GM23338 (cell line): ENCODE measurements at regions not wholly inside any gene's neighbourhood (a gene's known extent, or its start where the extent isn't known, plus 50 kb on each side); places are given as distances from the start of the nearest gene placed in this dataset.

Experiments used
- ATAC-seq: fragments of 200-7000 bp; cut with Tn5 transposase; 3 replicates; pipeline ENCODE4 v1.9.1; 2020
- DNase-seq: peaks from one replicate; pipeline ENCODE4 v3.0.0-alpha.2; 2015; ENCODE audit warnings: low spot score
- H2AFZ ChIP-seq: fragments of 200-600 bp; sonication (generic); 2 replicates; pipeline ENCODE4 v1.8.0; 2016; ENCODE audit warnings: antibody characterized with exemption, mild to moderate bottlenecking, moderate library complexity
- H3F3A ChIP-seq: fragments of 200-600 bp; sonication (generic); replicated peaks from 2 replicates; pipeline ENCODE4 v1.8.0; 2017; ENCODE audit warnings: antibody characterized with exemption, mixed run types, low read depth
- H3K27ac ChIP-seq: fragments of 200-600 bp; sonication (generic); 2 replicates; pipeline ENCODE4 v1.6.1; 2016; ENCODE audit warnings: low read depth
- H3K27me3 ChIP-seq: fragments of 200-600 bp; sonication (generic); 2 replicates; pipeline ENCODE4 v1.8.0; 2016; ENCODE audit warnings: mild to moderate bottlenecking, mixed run types, moderate library complexity; ENCODE audit not compliant: insufficient read depth
- H3K36me3 ChIP-seq: fragments of 200-600 bp; sonication (generic); 2 replicates; pipeline ENCODE4 v1.8.0; 2016; ENCODE audit warnings: mild to moderate bottlenecking; ENCODE audit not compliant: insufficient read depth
- H3K4me1 ChIP-seq: fragments of 200-600 bp; sonication (generic); 2 replicates; pipeline ENCODE4 v1.8.0; 2016; ENCODE audit warnings: mild to moderate bottlenecking, moderate library complexity; ENCODE audit not compliant: insufficient read depth
- H3K4me2 ChIP-seq: fragments of 200-600 bp; sonication (generic); 2 replicates; pipeline ENCODE4 v1.7.1; 2017; ENCODE audit warnings: mixed run types
- H3K4me3 ChIP-seq: fragments of 200-600 bp; sonication (generic); 2 replicates; pipeline ENCODE4 v1.6.1; 2016; ENCODE audit warnings: mixed run types
- H3K79me2 ChIP-seq: fragments of 200-600 bp; sonication (generic); replicated peaks from 2 replicates; pipeline ENCODE4 v1.8.0; 2017; ENCODE audit warnings: mild to moderate bottlenecking; ENCODE audit not compliant: insufficient read depth
- H3K9me2 ChIP-seq: fragments of 200-600 bp; sonication (generic); 2 replicates; pipeline ENCODE4 v1.8.0; 2017; ENCODE audit not compliant: insufficient read depth
- H4K20me1 ChIP-seq: fragments of 200-600 bp; sonication (generic); replicated peaks from 2 replicates; pipeline ENCODE4 v1.8.0; 2017; ENCODE audit warnings: mild to moderate bottlenecking; ENCODE audit not compliant: insufficient read depth
- H3K27ac Mint-ChIP-seq: 2 replicates; pipeline ENCODE4 v1.8.0; 2020; ENCODE audit warnings: inconsistent platforms, mild to moderate bottlenecking, moderate library complexity, mixed read lengths
- H3K27me3 Mint-ChIP-seq: 3 replicates; pipeline ENCODE4 v1.8.0; 2022; ENCODE audit warnings: low read depth, mild to moderate bottlenecking, moderate library complexity, mixed read lengths, inconsistent platforms; ENCODE audit not compliant: insufficient read depth, poor library complexity
- H3K36me3 Mint-ChIP-seq: 3 replicates; pipeline ENCODE4 v1.8.0; 2021; ENCODE audit warnings: low read depth, mild to moderate bottlenecking, inconsistent platforms, moderate library complexity, mixed read lengths
- H3K4me1 Mint-ChIP-seq: 3 replicates; pipeline ENCODE4 v1.8.0; 2020; ENCODE audit warnings: mild to moderate bottlenecking, inconsistent platforms, mixed read lengths
- H3K4me3 Mint-ChIP-seq: 3 replicates; pipeline ENCODE4 v1.8.0; 2021; ENCODE audit warnings: moderate library complexity, mild to moderate bottlenecking, inconsistent platforms, mixed read lengths
- H3K9me3 Mint-ChIP-seq: 3 replicates; pipeline ENCODE4 v1.8.0; 2020; ENCODE audit warnings: moderate library complexity, mild to moderate bottlenecking, inconsistent platforms, mixed read lengths
- CREB1 ChIP-seq: fragments of 250-450 bp; sonication (Bioruptor Pico); IDR thresholded peaks from 2 replicates; pipeline ENCODE4 v1.5.0; 2020; ENCODE audit warnings: low read depth, mild to moderate bottlenecking, moderate library complexity
- EZH2 ChIP-seq: fragments of 200-600 bp; sonication (generic); IDR thresholded peaks from one replicate; pipeline ENCODE4 v1.8.0; 2017; ENCODE audit warnings: antibody characterized with exemption, mild to moderate bottlenecking, low read depth; ENCODE audit not compliant: unreplicated experiment
- EZH2phosphoT487 ChIP-seq: fragments of 200-600 bp; sonication (generic); IDR thresholded peaks from one replicate; pipeline ENCODE4 v1.8.1; 2018; ENCODE audit warnings: antibody characterized with exemption; ENCODE audit not compliant: unreplicated experiment
- JUNB ChIP-seq: IDR thresholded peaks from one replicate; pipeline ENCODE4 v1.6.1; 2016; ENCODE audit warnings: antibody characterized with exemption; ENCODE audit not compliant: unreplicated experiment
- NANOG ChIP-seq: IDR thresholded peaks from 2 replicates; pipeline ENCODE4 v1.6.1; 2016; ENCODE audit warnings: antibody characterized with exemption, borderline replicate concordance
- POLR2AphosphoS5 ChIP-seq: IDR thresholded peaks from 2 replicates; pipeline ENCODE4 v1.6.1; 2016; ENCODE audit warnings: antibody characterized with exemption, low read depth
- STAT1 ChIP-seq: IDR thresholded peaks from one replicate; pipeline ENCODE4 v1.6.1; 2016; ENCODE audit warnings: antibody characterized with exemption; ENCODE audit not compliant: unreplicated experiment
- ZNF114 ChIP-seq: fragments of 250-450 bp; sonication (Bioruptor Pico); IDR thresholded peaks from 2 replicates; pipeline ENCODE4 v1.5.0; 2020; ENCODE audit warnings: mild to moderate bottlenecking, moderate library complexity
- ZNF331 ChIP-seq: fragments of 250-450 bp; sonication (Bioruptor Pico); IDR thresholded peaks from 2 replicates; pipeline ENCODE4 v1.5.0; 2020; ENCODE audit warnings: low read depth, mild to moderate bottlenecking, moderate library complexity
- TF ChIP-seq, protein P1 (sequence below): fragments of 250-450 bp; sonication (Bioruptor Pico); IDR thresholded peaks from 2 replicates; pipeline ENCODE4 v1.5.0; 2020; ENCODE audit warnings: mild to moderate bottlenecking, moderate library complexity
- TF ChIP-seq, protein P2 (sequence below), 2 experiments: fragments of 200-600 bp in 1 of 2; sonication (generic) in 1 of 2; conservative IDR thresholded peaks; 2 replicates each; pipeline versions ENCODE4 v1.5.1 to v1.6.1; 2016 to 2017; ENCODE audit warnings: antibody characterized with exemption in 2 of 2, low read depth in 2 of 2, mild to moderate bottlenecking in 2 of 2, moderate library complexity in 1 of 2
- TF ChIP-seq, protein P3 (sequence below): IDR thresholded peaks from 2 replicates; pipeline ENCODE4 v1.6.1; 2016; ENCODE audit warnings: antibody characterized with exemption

DNA sequence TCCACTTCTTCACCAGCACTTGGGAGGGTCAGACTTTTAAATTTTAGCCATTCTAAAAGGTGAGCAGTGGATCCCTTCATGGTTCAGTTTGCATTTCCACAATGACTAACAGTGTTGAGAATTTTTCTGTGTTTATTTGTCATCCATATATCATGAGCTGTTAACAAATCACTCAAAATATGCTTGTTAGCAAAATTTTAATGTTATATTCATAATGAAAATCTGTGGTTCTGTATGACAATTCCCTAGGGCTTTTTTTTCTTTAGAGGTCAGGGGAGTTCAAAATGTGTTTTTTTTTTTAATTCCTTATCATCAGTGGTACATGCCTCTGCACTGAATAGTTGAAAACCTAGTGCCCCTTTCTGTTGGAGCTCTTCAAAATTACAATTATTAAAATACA is 682.2 kb upstream of the ADGRL2 start:
- no peaks in the 10 kb centered on the region for H3K9me3 Mint-ChIP-seq
- no peak for ATAC-seq

More for the DNA sequence above, 682.2 kb upstream of the ADGRL2 start:
- H3K27ac Mint-ChIP-seq, result no peak overlapping the region
- Histone ChIP-seq H4K20me1 (no peaks in the 10 kb centered on the region), H3K36me3 (no peaks in the 10 kb centered on the region), H3K79me2 (no peaks in the 10 kb centered on the region), H3K4me1 (peaks cover 14% of the 10 kb centered on the region; the same call in 1 of the 2 replicates), H2AFZ (no peak overlapping the region), H3K4me2 (no peak overlapping the region), H3K27ac (no peak overlapping the region), H3K27me3 (no peaks in the 10 kb centered on the region), H3F3A (no peaks in the 10 kb centered on the region), H3K4me3 (no peak overlapping the region), H3K9me2 (no peaks in the 10 kb centered on the region)
- no peaks in the 10 kb centered on the region for H3K27me3 Mint-ChIP-seq
- no peak overlapping the region for H3K4me3 Mint-ChIP-seq
- peaks cover 10% of the 10 kb centered on the region; the same call in 2 of the 3 replicates for H3K36me3 Mint-ChIP-seq
- DNase-seq, result no peak
- TF ChIP-seq NANOG, result no peak
- TF ChIP-seq JUNB, result no peak
- TF ChIP-seq CREB1 (CRISPR knock-in tag), result no peak
- TF ChIP-seq EZH2, result no peak
- TF ChIP-seq ZNF331 (CRISPR knock-in tag), result no peak
- TF ChIP-seq STAT1, result no peak
- no peak for TF ChIP-seq POLR2AphosphoS5
- TF ChIP-seq, protein P1, sequence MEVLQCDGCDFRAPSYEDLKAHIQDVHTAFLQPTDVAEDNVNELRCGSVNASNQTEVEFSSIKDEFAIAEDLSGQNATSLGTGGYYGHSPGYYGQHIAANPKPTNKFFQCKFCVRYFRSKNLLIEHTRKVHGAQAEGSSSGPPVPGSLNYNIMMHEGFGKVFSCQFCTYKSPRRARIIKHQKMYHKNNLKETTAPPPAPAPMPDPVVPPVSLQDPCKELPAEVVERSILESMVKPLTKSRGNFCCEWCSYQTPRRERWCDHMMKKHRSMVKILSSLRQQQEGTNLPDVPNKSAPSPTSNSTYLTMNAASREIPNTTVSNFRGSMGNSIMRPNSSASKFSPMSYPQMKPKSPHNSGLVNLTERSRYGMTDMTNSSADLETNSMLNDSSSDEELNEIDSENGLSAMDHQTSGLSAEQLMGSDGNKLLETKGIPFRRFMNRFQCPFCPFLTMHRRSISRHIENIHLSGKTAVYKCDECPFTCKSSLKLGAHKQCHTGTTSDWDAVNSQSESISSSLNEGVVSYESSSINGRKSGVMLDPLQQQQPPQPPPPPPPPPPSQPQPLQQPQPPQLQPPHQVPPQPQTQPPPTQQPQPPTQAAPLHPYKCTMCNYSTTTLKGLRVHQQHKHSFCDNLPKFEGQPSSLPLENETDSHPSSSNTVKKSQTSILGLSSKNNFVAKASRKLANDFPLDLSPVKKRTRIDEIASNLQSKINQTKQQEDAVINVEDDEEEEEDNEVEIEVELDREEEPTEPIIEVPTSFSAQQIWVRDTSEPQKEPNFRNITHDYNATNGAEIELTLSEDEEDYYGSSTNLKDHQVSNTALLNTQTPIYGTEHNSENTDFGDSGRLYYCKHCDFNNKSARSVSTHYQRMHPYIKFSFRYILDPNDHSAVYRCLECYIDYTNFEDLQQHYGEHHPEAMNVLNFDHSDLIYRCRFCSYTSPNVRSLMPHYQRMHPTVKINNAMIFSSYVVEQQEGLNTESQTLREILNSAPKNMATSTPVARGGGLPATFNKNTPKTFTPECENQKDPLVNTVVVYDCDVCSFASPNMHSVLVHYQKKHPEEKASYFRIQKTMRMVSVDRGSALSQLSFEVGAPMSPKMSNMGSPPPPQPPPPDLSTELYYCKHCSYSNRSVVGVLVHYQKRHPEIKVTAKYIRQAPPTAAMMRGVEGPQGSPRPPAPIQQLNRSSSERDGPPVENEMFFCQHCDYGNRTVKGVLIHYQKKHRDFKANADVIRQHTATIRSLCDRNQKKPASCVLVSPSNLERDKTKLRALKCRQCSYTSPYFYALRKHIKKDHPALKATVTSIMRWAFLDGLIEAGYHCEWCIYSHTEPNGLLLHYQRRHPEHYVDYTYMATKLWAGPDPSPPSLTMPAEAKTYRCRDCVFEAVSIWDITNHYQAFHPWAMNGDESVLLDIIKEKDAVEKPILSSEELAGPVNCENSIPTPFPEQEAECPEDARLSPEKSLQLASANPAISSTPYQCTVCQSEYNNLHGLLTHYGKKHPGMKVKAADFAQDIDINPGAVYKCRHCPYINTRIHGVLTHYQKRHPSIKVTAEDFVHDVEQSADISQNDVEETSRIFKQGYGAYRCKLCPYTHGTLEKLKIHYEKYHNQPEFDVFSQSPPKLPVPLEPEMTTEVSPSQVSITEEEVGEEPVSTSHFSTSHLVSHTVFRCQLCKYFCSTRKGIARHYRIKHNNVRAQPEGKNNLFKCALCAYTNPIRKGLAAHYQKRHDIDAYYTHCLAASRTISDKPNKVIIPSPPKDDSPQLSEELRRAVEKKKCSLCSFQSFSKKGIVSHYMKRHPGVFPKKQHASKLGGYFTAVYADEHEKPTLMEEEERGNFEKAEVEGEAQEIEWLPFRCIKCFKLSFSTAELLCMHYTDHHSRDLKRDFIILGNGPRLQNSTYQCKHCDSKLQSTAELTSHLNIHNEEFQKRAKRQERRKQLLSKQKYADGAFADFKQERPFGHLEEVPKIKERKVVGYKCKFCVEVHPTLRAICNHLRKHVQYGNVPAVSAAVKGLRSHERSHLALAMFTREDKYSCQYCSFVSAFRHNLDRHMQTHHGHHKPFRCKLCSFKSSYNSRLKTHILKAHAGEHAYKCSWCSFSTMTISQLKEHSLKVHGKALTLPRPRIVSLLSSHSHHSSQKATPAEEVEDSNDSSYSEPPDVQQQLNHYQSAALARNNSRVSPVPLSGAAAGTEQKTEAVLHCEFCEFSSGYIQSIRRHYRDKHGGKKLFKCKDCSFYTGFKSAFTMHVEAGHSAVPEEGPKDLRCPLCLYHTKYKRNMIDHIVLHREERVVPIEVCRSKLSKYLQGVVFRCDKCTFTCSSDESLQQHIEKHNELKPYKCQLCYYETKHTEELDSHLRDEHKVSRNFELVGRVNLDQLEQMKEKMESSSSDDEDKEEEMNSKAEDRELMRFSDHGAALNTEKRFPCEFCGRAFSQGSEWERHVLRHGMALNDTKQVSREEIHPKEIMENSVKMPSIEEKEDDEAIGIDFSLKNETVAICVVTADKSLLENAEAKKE (CRISPR knock-in tag), result no peak
- TF ChIP-seq, protein P2, sequence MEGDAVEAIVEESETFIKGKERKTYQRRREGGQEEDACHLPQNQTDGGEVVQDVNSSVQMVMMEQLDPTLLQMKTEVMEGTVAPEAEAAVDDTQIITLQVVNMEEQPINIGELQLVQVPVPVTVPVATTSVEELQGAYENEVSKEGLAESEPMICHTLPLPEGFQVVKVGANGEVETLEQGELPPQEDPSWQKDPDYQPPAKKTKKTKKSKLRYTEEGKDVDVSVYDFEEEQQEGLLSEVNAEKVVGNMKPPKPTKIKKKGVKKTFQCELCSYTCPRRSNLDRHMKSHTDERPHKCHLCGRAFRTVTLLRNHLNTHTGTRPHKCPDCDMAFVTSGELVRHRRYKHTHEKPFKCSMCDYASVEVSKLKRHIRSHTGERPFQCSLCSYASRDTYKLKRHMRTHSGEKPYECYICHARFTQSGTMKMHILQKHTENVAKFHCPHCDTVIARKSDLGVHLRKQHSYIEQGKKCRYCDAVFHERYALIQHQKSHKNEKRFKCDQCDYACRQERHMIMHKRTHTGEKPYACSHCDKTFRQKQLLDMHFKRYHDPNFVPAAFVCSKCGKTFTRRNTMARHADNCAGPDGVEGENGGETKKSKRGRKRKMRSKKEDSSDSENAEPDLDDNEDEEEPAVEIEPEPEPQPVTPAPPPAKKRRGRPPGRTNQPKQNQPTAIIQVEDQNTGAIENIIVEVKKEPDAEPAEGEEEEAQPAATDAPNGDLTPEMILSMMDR (conservative IDR thresholded peaks at IDR 0.05; ENCODE audit: low read depth in 2 of 2), result no peak
- TF ChIP-seq, protein P3, sequence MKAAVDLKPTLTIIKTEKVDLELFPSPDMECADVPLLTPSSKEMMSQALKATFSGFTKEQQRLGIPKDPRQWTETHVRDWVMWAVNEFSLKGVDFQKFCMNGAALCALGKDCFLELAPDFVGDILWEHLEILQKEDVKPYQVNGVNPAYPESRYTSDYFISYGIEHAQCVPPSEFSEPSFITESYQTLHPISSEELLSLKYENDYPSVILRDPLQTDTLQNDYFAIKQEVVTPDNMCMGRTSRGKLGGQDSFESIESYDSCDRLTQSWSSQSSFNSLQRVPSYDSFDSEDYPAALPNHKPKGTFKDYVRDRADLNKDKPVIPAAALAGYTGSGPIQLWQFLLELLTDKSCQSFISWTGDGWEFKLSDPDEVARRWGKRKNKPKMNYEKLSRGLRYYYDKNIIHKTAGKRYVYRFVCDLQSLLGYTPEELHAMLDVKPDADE, result no peak
- TF ChIP-seq ZNF114, result no peak
- TF ChIP-seq EZH2phosphoT487, result no peak
- peaks cover 18% of the 10 kb centered on the region; the same call in 2 of the 3 replicates for H3K4me1 Mint-ChIP-seq
